HG03060 (cell line): ENCODE measurements at regions not wholly inside any gene's neighbourhood (a gene's known extent, or its start where the extent isn't known, plus 50 kb on each side); places are given as distances from the start of the nearest gene placed in this dataset.

Experiments used
- ATAC-seq: cut with Tn5 transposase; IDR thresholded peaks from one replicate; pipeline ENCODE4 v1.9.1; 2021; ENCODE audit warnings: low read depth, moderate number of reproducible peaks; ENCODE audit not compliant: unreplicated experiment

DNA sequence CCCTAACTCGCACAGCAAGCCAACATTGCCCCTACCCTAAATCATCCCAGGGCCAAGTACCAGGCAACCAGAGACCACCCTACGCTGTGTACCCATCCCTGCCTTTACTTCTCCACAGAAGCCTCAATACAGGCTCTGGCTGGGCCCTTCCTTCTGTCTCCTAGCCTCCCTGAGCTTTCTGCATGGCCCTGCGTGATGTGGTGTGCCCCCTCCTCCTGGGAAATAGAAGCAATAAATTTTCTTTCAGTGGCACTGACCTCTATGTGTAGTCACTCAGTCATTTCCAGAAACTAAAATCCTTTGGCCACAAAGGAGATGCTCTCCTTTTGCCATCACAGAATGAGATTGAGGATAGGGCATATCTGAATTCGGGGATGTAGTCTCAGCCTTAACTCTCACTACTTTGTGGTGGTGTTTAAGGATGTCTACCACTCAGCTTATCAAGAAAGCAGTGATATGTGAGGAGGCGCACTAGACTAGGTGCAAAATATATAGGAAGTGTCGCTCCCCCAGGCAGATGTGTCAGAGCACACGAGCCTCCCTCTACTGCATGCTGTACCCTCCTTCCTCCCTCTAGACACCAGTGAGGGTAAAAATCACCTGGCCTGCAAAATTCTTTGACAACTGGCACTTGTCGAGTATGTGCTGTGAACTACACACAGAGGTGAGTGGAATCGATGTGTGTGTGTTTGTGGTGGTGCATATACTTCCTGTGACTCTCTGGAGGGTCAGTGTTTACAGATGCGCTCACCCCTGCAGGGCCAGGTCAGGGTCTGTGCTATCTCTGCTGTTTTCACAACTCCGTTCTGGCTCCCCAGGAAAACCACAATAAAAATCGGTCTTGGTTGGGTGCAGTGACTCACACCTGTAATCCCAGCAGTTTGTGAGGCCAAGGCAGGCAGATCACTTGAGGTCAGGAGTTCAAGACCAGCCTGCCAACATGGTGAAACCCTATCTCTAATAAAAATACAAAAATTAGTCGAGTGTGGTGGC, 825.9 kb upstream of the IGFBP3 start:
- no peak for ATAC-seq

DNA sequence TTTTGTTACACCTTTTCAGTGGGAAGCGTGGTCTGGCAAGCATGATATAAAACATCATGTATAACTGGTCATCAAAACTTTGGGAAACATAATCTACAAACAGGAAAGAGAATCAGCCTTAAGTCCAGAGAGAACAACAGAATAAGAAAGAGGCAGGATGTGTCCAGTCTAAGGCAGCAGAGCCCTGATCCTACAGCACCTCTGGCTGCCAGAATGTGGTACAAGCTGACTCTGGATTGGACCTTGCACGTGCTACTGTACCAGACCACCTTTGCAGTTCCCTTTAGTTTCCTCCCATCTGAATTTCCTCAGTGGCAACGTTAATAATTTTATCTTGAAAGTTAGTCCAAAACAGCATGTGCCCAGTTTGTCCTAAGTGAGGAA, 824.6 kb upstream of the IGFBP3 start:
- no peak for ATAC-seq

GRCh38 chr7:46744957-46745706, 824.1 kb upstream of the IGFBP3 start:
- no peak for ATAC-seq

GRCh38 chr7:46742601-46743000, 821.5 kb upstream of the IGFBP3 start:
- ATAC-seq = no peak

GRCh38 chr7:46741938-46742540, 821.0 kb upstream of the IGFBP3 start:
- ATAC-seq = no peak

GRCh38 chr7:46741181-46741580, 820.1 kb upstream of the IGFBP3 start:
- no peak for ATAC-seq

DNA sequence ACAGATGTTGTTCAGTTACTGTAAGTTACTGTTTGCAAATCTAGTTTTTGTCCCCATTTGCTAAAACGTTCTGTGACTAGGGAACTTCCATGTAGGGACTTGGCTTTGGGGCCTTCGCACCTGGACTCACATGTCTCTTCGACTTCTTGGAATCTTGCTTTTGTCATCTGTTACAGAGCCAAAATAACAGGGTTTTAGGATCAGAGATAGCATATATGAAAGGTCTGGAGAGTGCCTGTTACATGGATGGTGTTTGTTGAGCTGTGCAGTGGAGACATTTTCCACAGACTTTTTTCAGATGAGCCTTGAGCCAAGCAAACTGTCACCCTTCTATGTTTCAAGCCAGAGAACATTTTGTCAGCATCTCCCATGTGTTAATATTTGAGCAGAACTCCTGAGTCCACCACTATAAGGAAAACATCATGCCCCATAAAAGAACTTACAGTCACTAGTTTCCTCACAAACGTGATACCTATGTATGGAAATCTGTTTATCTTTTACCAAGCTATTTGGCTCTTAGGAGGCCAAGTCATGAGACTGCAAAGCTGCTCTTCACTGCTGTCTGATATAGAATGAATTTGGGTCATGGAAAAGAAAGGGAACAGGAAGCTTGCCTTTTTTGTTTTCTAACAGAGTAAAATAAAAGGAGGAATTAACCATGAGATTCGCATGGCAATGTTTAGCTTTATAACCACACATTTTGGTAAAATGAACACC, 818.6 kb upstream of the IGFBP3 start:
- no peak for ATAC-seq

- no peak for ATAC-seq
Observed at GRCh38 chr7:46738796-46739195, 817.7 kb upstream of the IGFBP3 start.

- ATAC-seq = no peak
Observed at GRCh38 chr7:46738165-46738564, 817.1 kb upstream of the IGFBP3 start.

DNA sequence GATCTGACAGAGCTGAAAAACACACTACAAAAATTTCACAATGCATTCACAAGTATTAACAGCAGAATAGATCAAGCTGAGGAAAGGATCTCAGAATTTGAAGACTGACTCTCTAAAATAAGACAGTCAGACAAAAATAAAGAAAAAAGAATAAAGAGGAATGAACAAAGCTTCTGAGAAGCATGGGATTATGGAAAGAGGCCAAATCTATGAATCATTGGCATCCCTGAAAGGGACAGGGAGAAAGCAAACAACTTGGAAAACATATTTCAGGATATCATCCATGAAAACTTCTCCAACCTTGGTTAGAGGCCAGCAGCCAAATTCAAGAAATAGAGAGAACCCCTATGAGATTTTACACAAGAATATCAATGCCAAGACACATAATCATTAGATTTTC, 804.8 kb upstream of the IGFBP3 start:
- ATAC-seq = no peak

DNA sequence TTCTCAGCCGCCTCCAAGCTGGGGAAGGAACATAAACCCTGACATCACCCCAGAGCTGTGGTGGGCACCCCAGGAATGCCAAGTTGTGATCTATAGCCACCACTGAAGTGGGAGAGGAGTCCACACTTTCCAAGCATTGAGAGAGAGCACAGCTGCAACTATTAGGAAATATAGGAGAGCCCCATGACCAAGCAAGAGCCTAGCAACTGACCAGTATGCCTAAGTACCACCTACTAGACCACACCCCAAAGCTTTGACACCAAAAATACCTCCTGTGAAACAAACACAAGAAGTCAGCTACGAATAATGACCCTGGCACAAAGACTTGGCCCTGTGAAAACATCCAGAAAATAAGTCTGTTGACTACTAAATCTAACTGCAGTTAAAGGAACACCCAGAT, 804.1 kb upstream of the IGFBP3 start:
- ATAC-seq = no peak

GRCh38 chr7:46723742-46724141, 802.7 kb upstream of the IGFBP3 start:
- ATAC-seq = no peak

- no peak for ATAC-seq
Observed at GRCh38 chr7:46723003-46723402, 801.9 kb upstream of the IGFBP3 start.

- ATAC-seq = no peak
Observed at GRCh38 chr7:46720761-46721160, 799.7 kb upstream of the IGFBP3 start.

DNA sequence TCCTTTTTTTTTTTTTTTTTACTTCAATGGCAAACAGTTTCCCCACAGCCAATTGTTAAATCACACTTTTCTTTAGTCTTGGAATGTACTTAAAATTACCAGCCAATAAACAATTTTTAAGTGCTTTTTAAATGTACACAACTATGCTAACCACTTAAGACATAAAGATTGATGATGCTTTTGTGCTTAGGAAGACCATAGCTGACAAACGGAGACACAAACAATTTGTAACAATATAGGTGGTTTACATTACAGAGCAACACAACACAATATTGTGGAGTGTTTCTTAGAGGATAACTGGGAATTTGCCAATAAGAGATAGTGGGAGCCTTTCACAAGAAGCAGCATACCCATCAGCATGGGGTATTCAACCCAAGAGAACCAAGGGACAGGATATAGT, 798.5 kb upstream of the IGFBP3 start:
- no peak for ATAC-seq

- no peak for ATAC-seq
Observed at GRCh38 chr7:46716926-46717325, 795.9 kb upstream of the IGFBP3 start.

DNA sequence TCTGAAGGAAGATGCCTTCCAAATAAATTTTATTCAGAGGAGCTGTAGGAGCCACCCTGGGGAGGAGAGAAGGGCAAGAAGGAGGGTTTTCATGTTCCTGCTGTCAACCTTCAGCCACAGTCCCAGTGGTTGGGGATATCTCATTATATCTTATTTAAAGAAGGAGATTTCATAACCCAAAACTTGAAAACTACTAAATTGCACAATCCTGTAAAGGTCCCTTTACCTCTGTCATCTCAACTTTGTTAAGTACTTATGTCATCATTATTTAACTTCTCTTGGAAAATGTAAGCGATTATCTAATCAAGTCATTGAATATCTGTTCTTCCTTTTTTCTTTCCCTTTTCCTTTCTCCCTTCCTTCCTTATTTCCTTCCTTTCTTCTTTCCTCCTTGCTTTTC, 794.5 kb upstream of the IGFBP3 start:
- no peak for ATAC-seq

GRCh38 chr7:46714904-46715303, 793.8 kb upstream of the IGFBP3 start:
- ATAC-seq = no peak

- no peak for ATAC-seq
Observed at GRCh38 chr7:46713868-46714596, 793.0 kb upstream of the IGFBP3 start.

GRCh38 chr7:46710927-46711326, 789.9 kb upstream of the IGFBP3 start:
- ATAC-seq = no peak
